ENCODE measurements at regions not wholly inside any gene's neighbourhood (a gene's known extent, or its start where the extent isn't known, plus 50 kb on each side); places are given as distances from the start of the nearest gene placed in this dataset.
A peak's percentile ranks its signal among the peaks of the same experiment; 100 is the strongest.
"Not testable (repeated sequence)": the region's sequence is repeated elsewhere in the genome, so short reads cannot be mapped to it uniquely, and the experiment has no call there.

- DNase-seq: no peak
These were observed 677.4 kb upstream of the TMEM132C start for GRCh38 chr12:127589541-127589940.

- DNase-seq: peak; percentile 39
These were observed 676.1 kb upstream of the TMEM132C start for GRCh38 chr12:127590868-127591267.

GRCh38 chr12:127592245-127592644 is 674.7 kb upstream of the TMEM132C start:
- DNase-seq: no peak

- peak; percentile 15 for DNase-seq
These were observed 672.5 kb upstream of the TMEM132C start for GRCh38 chr12:127594351-127594970.

- no peak for DNase-seq
These were observed 671.5 kb upstream of the TMEM132C start for GRCh38 chr12:127595506-127595905.

- DNase-seq: no peak
These were observed 670.1 kb upstream of the TMEM132C start for GRCh38 chr12:127596891-127597290.

GRCh38 chr12:127599436-127599835 is 667.5 kb upstream of the TMEM132C start:
- DNase-seq: no peak

GRCh38 chr12:127600211-127600610 is 666.8 kb upstream of the TMEM132C start:
- DNase-seq: no peak

GRCh38 chr12:127606476-127607015 is 660.4 kb upstream of the TMEM132C start:
- DNase-seq: no peak

- no peak for DNase-seq
These were observed 659.7 kb upstream of the TMEM132C start for GRCh38 chr12:127607146-127607725.

GRCh38 chr12:127608359-127608758 is 658.6 kb upstream of the TMEM132C start:
- DNase-seq: not testable (repeated sequence)

GRCh38 chr12:127613056-127613455 is 653.9 kb upstream of the TMEM132C start:
- no peak for DNase-seq

GRCh38 chr12:127619869-127620734 is 646.9 kb upstream of the TMEM132C start:
- DNase-seq: no peak

- DNase-seq: peak; percentile 60
These were observed 646.1 kb upstream of the TMEM132C start for GRCh38 chr12:127620735-127621355.

- no peak for DNase-seq
These were observed 645.6 kb upstream of the TMEM132C start for GRCh38 chr12:127621366-127621765.

GRCh38 chr12:127623362-127623761 is 643.6 kb upstream of the TMEM132C start:
- no peak for DNase-seq

- DNase-seq: no peak
These were observed 641.7 kb upstream of the TMEM132C start for GRCh38 chr12:127625176-127625771.

- no peak for DNase-seq
These were observed 638.3 kb upstream of the TMEM132C start for GRCh38 chr12:127628645-127629044.

- no peak for DNase-seq
These were observed 637.7 kb upstream of the TMEM132C start for GRCh38 chr12:127629066-127629820.

- no peak for DNase-seq
These were observed 634.5 kb upstream of the TMEM132C start for GRCh38 chr12:127632461-127632860.

GRCh38 chr12:127635838-127636237 is 631.1 kb upstream of the TMEM132C start:
- DNase-seq: no peak

GRCh38 chr12:127636882-127637281 is 630.1 kb upstream of the TMEM132C start:
- no peak for DNase-seq
